ENCODE measurements at regions not wholly inside any gene's neighbourhood (a gene's known extent, or its start where the extent isn't known, plus 50 kb on each side); places are given as distances from the start of the nearest gene placed in this dataset.

- DNase-seq (ENCODE audit: extremely low read depth, low read depth), result no peak
- TF ChIP-seq CTCF (IDR thresholded peaks at IDR 0.05; ENCODE audit: low read depth, low read length, missing control alignments), result no peak
- no peak overlapping the region for H3K4me3 ChIP-seq (replicated peaks; ENCODE audit: low read depth, low read length)
Measured at GRCh38 chr5:82772281-82772680, 304.9 kb downstream of the TMEM167A start.

- no peak for DNase-seq (ENCODE audit: extremely low read depth, low read depth)
- H3K4me3 ChIP-seq (replicated peaks; ENCODE audit: low read depth, low read length), result no peak overlapping the region
- TF ChIP-seq CTCF (IDR thresholded peaks at IDR 0.05; ENCODE audit: low read depth, low read length, missing control alignments), result no peak
Measured at GRCh38 chr5:82766206-82766605, 311.0 kb downstream of the TMEM167A start.

GRCh38 chr5:82765765-82766164 lies 311.4 kb downstream of the TMEM167A start:
- TF ChIP-seq CTCF (IDR thresholded peaks at IDR 0.05; ENCODE audit: low read depth, low read length, missing control alignments), result no peak
- H3K4me3 ChIP-seq (replicated peaks; ENCODE audit: low read depth, low read length), result no peak overlapping the region
- DNase-seq (ENCODE audit: extremely low read depth, low read depth), result no peak

GRCh38 chr5:82760856-82761255 lies 316.3 kb downstream of the TMEM167A start:
- no peak for TF ChIP-seq CTCF (IDR thresholded peaks at IDR 0.05; ENCODE audit: low read depth, low read length, missing control alignments)
- no peak for DNase-seq (ENCODE audit: extremely low read depth, low read depth)
- H3K4me3 ChIP-seq (replicated peaks; ENCODE audit: low read depth, low read length), result no peak overlapping the region

- no peak for TF ChIP-seq CTCF (IDR thresholded peaks at IDR 0.05; ENCODE audit: low read depth, low read length, missing control alignments)
- no peak for DNase-seq (ENCODE audit: extremely low read depth, low read depth)
- H3K4me3 ChIP-seq (replicated peaks; ENCODE audit: low read depth, low read length), result no peak overlapping the region
Measured at GRCh38 chr5:82758881-82759280, 318.3 kb downstream of the TMEM167A start.

GRCh38 chr5:82754759-82755158 lies 322.4 kb downstream of the TMEM167A start:
- no peak for TF ChIP-seq CTCF (IDR thresholded peaks at IDR 0.05; ENCODE audit: low read depth, low read length, missing control alignments)
- no peak for DNase-seq (ENCODE audit: extremely low read depth, low read depth)
- H3K4me3 ChIP-seq (replicated peaks; ENCODE audit: low read depth, low read length), result no peak overlapping the region

- no peak overlapping the region for H3K4me3 ChIP-seq (replicated peaks; ENCODE audit: low read depth, low read length)
- DNase-seq (ENCODE audit: extremely low read depth, low read depth), result no peak
- no peak for TF ChIP-seq CTCF (IDR thresholded peaks at IDR 0.05; ENCODE audit: low read depth, low read length, missing control alignments)
Measured at GRCh38 chr5:82754036-82754746, 323.0 kb downstream of the TMEM167A start.
